Stimulated activated CD4-positive, alpha-beta T cell treated with anti-CD3 and anti-CD28 coated beads, Interleukin-12 subunit alpha, Interleukin-12 subunit beta, amount 100 ng/mL, for 24 hours (primary cell): ENCODE measurements at regions not wholly inside any gene's neighbourhood (a gene's known extent, or its start where the extent isn't known, plus 50 kb on each side); places are given as distances from the start of the nearest gene placed in this dataset.
"Not testable (repeated sequence)": the region's sequence is repeated elsewhere in the genome, so short reads cannot be mapped to it uniquely, and the experiment has no call there.

Experiments
- DNase-seq, 2 experiments: peaks; one replicate each; pipeline ENCODE4 v3.0.0-alpha.2; 2020; ENCODE audit warnings: low read depth in 2 of 2

DNA sequence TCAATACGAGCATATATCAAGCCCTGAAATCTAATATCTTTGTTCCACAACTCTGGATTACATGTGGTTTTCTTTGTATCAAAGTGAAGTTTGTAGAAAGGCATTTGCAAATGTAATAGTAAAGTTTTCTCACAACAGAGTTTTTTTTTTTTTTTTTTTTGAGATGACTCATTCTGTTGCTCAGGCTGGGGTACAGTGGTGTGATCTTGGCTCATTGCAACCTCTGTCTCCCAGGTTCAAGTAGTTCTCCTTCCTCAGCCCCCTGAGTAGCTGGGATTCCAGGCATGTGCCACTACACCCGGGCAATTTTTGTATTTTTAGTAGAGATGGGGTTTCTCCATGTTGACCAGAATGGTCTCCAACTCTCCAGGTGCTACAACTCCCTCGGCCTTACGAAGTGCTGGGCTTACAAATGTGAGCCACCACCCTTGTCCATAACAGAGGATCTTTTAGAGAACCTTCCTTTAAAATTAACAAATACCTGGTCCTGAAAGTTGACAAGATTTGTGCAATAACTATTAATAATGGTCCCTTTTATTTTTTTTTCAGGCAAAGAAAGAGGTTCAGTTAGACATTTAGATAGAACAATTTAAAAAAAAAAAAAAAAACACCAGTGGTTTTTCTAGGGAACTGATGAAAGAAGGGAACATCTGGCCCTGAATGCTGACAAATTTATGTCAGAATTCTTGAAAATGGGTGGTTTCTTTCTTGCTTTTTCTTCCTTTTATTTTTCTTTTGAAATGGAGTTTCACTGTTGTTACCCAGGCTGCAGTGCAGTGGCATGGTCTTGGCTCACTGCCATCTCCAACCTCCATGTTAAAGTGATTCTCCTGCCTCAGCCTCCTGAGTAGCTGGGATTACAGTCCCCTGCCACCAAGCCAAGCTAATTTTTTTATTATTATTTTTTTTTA lies 278.5 kb downstream of the RPS4Y2 start:
- no peak for DNase-seq

- not testable (repeated sequence) for DNase-seq
Observed at GRCh38 chrY:21037398-21037797, 281.5 kb downstream of the RPS4Y2 start.

GRCh38 chrY:21039811-21040210 lies 283.9 kb downstream of the RPS4Y2 start:
- DNase-seq = no peak

DNA sequence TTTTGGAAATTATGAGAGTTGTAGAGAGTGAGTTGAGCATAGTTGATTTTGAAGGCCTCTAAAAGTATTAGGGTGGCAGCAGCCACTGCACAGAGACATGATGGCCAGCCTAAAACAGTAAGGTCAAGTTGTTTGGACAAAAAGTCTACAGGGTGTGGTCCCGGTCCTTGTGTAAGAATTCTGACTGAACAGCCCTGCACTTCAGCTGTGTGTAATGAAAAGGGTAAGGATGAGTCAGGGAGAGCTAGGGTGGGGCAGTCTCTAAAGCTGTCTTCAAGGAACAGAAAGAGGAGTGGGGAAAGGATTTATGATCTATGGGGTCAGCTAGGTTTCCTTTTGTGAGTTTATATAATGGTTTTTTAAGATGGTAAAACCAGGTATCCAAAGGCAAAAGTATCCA lies 284.8 kb downstream of the RPS4Y2 start:
- DNase-seq = not testable (repeated sequence)

GRCh38 chrY:21073079-21073478 lies 317.2 kb downstream of the RPS4Y2 start:
- DNase-seq = no peak

DNA sequence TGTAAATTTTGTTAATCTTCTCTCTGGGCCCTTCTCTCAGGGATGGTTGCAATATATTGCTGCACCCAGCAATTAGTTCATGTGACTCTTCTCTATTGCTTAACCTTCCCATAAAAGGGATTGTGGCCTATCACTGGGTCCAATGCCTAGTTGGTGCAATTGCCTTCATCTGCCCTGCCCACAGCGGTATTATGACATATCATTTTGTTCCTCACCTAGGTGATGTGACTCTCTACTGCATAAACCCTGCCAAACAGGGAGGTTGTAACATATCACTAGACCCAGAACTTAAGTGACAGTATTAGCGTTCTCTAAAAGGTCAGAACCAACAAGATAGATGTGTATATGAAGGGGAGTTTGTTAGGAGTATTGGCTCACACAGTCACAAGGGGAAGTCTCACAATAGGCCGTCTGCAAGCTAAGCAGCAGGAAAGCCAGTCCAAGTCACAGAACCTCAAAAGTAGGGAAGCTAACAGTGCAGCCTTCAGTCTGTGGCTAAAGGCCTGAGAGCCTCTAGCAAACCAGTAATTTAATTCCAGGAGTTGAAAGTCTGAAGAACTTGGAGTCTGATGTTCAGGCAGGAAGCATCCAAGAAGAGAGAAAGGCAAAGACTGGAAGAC lies 317.8 kb downstream of the RPS4Y2 start:
- no peak for DNase-seq

DNA sequence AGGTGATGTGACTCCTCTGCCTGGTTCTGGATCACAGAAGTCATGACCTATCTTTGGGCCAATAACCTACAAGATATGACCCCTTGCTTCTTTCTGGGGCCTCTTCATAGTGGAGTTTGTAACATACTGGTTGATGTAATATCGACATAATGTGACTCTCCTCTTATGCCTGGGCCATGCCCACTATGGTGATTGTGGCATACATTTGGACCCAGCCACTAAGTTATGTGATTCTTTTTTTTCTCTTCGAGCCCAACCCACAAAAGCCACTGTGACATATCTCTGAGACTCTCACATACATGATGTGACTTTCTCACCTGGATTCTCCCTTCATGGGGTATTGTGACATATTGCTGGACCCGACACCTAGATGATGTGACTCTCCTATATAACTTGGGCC lies 319.8 kb downstream of the RPS4Y2 start:
- no peak for DNase-seq

DNA sequence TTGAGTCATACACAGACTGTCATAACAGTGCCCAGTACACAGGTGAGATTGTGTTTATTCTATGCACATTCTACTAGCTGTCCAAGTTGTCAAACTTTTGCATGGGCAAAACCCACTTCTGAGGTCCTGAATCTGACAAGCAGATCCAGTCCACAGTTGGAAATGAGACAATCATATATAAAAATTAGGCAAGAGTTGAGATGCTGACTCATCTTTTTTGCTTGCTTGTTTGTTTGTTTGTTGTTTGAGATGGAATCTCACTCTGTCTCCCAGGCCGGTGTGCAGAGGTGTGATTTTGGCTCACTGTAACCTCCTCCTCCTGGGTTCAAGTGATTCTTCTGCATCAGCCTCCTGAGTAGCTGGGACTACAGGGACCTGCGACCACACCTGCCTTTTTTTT lies 323.8 kb downstream of the RPS4Y2 start:
- DNase-seq = no peak

DNA sequence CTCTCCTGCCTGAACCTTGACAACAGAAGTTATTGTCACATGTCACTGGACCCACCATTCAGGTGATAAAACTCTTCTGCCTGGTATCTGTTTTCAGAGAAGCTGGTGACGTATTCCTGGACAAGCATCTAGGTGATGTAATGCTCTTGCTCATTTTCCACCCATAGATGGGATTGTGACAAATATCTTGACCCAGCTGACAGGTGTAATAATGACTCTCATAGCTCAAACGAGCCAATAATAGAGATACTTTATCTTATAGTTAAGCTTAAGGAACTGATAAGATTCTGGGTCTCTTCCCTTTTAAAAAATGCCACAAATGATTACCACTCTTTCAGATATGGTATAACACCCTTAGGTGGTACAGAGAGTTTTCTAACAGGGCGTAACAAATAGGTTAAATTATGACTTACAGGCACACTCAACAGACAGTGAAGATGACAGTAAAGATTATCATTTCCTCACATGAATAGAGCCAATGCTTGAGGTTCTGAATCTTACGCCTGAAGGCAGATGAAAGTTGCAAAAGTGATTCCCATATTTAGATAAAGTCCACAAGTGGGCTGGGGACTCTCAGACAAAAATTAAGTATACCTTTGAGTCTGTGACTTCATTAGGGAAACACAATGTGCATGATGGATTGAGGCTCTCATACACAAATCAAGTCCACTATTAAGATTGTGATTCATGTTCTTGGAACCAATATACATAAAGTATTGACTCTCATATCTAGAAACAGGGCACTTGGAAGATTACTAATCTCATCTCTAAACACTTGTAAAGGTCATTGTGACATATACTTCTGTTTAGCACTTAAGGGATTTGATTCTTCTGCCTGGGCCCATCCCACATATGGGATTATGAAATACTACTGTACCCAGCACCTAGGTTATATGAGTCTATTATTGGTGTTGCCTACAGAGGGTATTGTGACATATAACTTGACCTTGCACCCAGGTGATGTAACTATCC lies 326.0 kb downstream of the RPS4Y2 start:
- DNase-seq = no peak

DNA sequence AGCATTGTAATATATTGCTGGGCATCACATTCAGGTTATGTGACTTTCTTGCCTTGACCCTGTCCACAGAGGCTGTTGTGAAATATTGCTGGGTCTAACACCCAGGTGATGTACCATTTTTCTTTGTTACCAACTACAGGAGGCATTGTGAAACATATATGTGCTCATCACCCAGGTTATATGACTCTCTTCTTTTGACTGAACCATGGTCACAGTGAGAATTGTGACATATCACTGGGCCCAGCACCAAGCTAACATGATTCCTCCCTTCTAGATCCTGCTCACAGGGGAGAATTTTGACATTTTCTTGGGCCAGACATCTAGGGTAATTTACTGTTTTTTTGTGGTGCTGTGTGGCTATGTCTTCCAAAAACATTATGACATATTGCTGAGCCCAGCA lies 326.7 kb downstream of the RPS4Y2 start:
- no peak for DNase-seq

GRCh38 chrY:21091909-21092308 lies 336.0 kb downstream of the RPS4Y2 start:
- DNase-seq = no peak

GRCh38 chrY:21102507-21102906 lies 346.6 kb downstream of the RPS4Y2 start:
- DNase-seq = no peak

- DNase-seq = no peak
Observed at GRCh38 chrY:21103885-21104284, 348.0 kb downstream of the RPS4Y2 start.

DNA sequence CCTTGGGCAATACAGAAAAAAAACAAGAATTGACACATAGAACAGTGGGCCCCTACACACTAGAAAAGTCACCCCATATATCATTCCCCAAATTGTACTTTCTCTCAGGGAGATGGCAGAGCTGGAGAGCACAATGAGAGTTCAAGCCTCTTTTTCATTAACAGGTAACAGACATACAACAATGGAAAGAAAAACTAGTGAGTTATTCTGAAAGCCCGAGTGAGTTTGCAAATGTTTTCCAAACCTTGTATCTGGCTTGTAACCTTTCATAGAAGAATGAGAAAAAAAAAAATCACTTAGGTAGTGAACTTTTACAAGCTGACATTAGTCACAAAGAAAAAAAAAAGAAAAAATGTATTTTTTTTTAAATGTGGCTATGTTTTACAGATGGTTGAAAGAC lies 349.6 kb downstream of the RPS4Y2 start:
- DNase-seq = no peak

DNA sequence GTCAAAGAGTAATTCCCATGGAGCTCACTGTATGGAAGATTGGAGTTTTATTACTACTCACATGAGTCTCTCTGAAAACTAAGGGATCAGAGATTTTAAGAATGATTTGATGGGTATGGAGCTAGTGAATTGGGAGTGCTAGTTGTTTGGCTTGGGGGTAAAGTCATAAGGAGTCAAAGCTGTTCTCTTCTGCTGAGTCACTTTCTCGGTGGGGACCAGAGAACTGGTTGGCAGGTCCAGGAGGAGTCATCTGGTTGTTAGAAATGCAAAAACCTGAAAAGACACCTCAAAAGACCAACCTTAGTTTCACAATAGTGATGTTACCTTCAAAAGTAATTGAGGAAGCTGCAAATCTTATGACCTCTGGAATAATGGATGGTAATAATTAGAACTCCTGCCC lies 355.4 kb downstream of the RPS4Y2 start:
- no peak for DNase-seq

DNA sequence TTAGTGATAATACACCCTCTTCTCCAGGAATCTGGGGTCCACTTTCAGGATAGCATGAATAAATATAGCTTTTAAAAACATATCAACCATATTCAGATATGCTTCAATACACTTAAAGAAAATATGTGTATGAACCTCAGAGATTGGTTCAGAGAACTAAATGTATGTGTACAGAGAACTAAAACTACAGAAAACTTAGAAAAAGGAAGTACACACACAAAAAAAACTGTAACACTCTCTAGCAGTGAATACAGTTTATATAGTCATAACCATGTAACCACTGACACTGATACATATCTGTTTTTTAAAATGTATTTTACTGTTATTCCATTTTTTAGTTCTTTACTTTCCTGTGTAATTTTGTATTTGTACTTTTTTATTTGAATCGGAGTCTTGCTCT lies 365.2 kb downstream of the RPS4Y2 start:
- no peak for DNase-seq

DNA sequence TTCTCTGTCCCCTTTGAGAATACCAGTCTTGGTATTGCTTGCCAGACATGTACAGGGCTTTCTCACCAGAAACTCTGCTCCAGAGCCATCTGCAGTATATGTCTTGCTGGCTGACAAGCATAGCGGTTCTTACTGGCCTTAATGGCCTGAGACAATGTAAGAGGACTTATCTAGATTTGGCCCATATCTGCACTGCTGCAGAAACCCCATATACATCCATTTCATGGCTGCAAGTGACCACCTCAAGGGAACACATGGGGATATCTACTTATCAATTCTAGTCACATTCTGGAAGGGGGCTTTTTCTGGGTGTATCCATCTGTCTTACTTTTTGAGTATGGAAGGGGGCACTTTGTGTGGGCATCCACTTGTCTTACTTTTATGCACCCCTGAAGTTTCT lies 375.5 kb upstream of the RBMY1B start:
- DNase-seq = no peak

DNA sequence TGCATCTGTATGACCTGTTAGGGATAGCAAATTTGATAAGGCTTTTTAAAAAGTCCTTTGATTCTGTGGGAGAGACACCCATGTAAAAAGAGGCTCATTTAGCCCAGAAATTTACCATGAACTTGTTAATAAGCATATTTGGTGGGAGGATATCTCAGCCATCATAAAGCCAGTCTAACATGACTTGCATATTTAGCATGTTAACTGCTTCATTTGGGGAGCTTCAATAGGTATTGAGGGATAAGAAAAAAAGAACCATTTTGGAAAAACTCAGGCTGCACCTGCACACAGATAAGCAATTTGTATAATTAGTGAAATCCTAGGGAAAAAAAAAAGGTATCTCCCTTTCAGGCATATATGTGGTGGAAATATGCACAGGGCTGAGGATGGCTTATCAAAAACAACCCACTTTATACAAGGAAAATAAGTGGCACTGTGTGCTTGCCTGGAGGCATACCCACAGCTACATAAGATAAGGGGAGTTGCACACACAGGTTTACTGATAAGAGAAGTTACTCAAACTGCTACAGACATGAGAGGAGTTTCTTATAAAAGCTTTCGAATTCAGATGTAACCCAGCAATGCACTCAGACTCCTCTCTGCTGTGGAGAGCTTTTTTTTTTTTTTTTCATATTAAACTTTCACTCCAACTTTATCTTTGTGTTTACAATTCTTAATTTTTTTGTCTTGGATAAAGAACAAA lies 372.9 kb upstream of the RBMY1B start:
- no peak for DNase-seq

DNA sequence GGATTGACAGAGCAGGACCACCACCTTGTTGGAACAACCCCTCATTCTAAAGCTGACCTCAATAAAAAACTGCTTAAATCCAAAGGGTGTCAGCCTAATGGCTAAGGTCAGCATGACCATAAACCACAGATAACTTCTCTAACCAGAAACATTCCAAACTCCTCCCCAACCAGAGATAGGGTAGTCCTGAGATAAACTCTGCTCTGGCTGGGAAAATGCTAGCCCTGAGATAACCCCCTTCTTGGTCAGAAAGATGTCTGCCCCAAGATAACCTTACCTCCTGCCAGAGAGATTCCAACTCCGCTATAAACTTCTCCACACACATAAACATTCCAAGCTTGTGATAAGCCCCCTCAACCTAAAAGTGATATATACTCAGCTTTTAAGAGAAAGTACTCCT lies 364.8 kb upstream of the RBMY1B start:
- no peak for DNase-seq

GRCh38 chrY:21149971-21150370 lies 361.2 kb upstream of the RBMY1B start:
- no peak for DNase-seq

GRCh38 chrY:21169821-21170220 lies 341.3 kb upstream of the RBMY1B start:
- no peak for DNase-seq
